WTC11 (cell line): ENCODE measurements at regions not wholly inside any gene's neighbourhood (a gene's known extent, or its start where the extent isn't known, plus 50 kb on each side); places are given as distances from the start of the nearest gene placed in this dataset.
"Not testable (repeated sequence)": the region's sequence is repeated elsewhere in the genome, so short reads cannot be mapped to it uniquely, and the experiment has no call there.

ENCODE experiments used
- ATAC-seq: fragments of 200-7000 bp; cut with Tn5 transposase; 2 replicates; pipeline ENCODE4 v1.10.0; 2021; ENCODE audit warnings: mild to moderate bottlenecking, moderate library complexity
- CTCF ChIA-PET: fragments of 300-600 bp; sonication (Branson Sonifier 250); formaldehyde crosslinking; loops from one replicate; lab custom pipeline; 2021; ENCODE audit warnings: antibody characterized with exemption; lab: Charles Lee
- POLR2A ChIA-PET: fragments of 350-600 bp; sonication (Branson Sonifier 250); formaldehyde crosslinking; loops from one replicate; lab custom pipeline; 2021; ENCODE audit warnings: antibody characterized with exemption; lab: Charles Lee
- DNase-seq: peaks from one replicate; pipeline ENCODE4 v3.0.0; 2021; ENCODE audit warnings: low spot score
- H3K27ac Mint-ChIP-seq: 2 replicates; pipeline ENCODE4 v1.8.0; 2021; ENCODE audit warnings: mixed read lengths
- H3K27me3 Mint-ChIP-seq: 2 replicates; pipeline ENCODE4 v1.8.0; 2021; ENCODE audit warnings: low read depth, mild to moderate bottlenecking, moderate library complexity, mixed read lengths
- H3K36me3 Mint-ChIP-seq: 2 replicates; pipeline ENCODE4 v1.8.0; 2021; ENCODE audit warnings: mixed read lengths
- H3K4me1 Mint-ChIP-seq: 2 replicates; pipeline ENCODE4 v1.8.0; 2022; ENCODE audit warnings: mixed read lengths
- H3K4me3 Mint-ChIP-seq: 2 replicates; pipeline ENCODE4 v1.8.0; 2021; ENCODE audit warnings: mild to moderate bottlenecking, moderate library complexity, mixed read lengths
- H3K9me3 Mint-ChIP-seq: 2 replicates; pipeline ENCODE4 v1.8.0; 2021; ENCODE audit warnings: mixed read lengths
- ATF1 ChIP-seq: sonication (generic); formaldehyde crosslinking; IDR thresholded peaks from 2 replicates; pipeline ENCODE4 v1.8.1; 2023; ENCODE audit warnings: mild to moderate bottlenecking, moderate library complexity, missing genetic modification reagents
- CREM ChIP-seq: sonication (generic); formaldehyde crosslinking; IDR thresholded peaks from 2 replicates; pipeline ENCODE4 v1.8.1; 2022; ENCODE audit warnings: mild to moderate bottlenecking, missing genetic modification reagents, moderate library complexity
- JUN ChIP-seq: sonication (generic); formaldehyde crosslinking; IDR thresholded peaks from 2 replicates; pipeline ENCODE4 v1.8.0; 2023; ENCODE audit warnings: mild to moderate bottlenecking, missing genetic modification reagents
- KAT7 ChIP-seq: sonication (generic); formaldehyde crosslinking; IDR thresholded peaks from 2 replicates; pipeline ENCODE4 v1.8.1; 2023; ENCODE audit warnings: missing genetic modification reagents, mild to moderate bottlenecking, borderline replicate concordance
- MYBL2 ChIP-seq: sonication (generic); formaldehyde crosslinking; IDR thresholded peaks from 2 replicates; pipeline ENCODE4 v1.8.1; 2023; ENCODE audit warnings: mild to moderate bottlenecking, moderate library complexity, missing genetic modification reagents
- NFE2L1 ChIP-seq: sonication (generic); formaldehyde crosslinking; IDR thresholded peaks from 2 replicates; pipeline ENCODE4 v1.8.1; 2023; ENCODE audit warnings: missing genetic modification reagents
- NR1H2 ChIP-seq: sonication (generic); formaldehyde crosslinking; IDR thresholded peaks from 2 replicates; pipeline ENCODE4 v1.9.0; 2021; ENCODE audit warnings: mild to moderate bottlenecking, moderate library complexity, missing genetic modification reagents
- PRRX2 ChIP-seq: fragments of 250-450 bp; sonication (Bioruptor Pico); IDR thresholded peaks from 2 replicates; pipeline ENCODE4 v1.8.0; 2021; ENCODE audit warnings: mild to moderate bottlenecking
- RORB ChIP-seq: fragments of 250-450 bp; sonication (Bioruptor Pico); IDR thresholded peaks from 2 replicates; pipeline ENCODE4 v1.9.0; 2021; ENCODE audit warnings: mild to moderate bottlenecking
- SMAD3 ChIP-seq: sonication (generic); formaldehyde crosslinking; IDR thresholded peaks from 2 replicates; pipeline ENCODE4 v1.8.0; 2022; ENCODE audit warnings: missing genetic modification reagents, mild to moderate bottlenecking, borderline replicate concordance
- TCF7 ChIP-seq: sonication (generic); formaldehyde crosslinking; IDR thresholded peaks from 2 replicates; pipeline ENCODE4 v1.8.0; 2022; ENCODE audit warnings: mild to moderate bottlenecking, low read depth, missing genetic modification reagents, moderate library complexity
- TEAD4 ChIP-seq: sonication (generic); formaldehyde crosslinking; IDR thresholded peaks from 2 replicates; pipeline ENCODE4 v1.8.0; 2022; ENCODE audit warnings: mild to moderate bottlenecking, missing genetic modification reagents
- ZNF121 ChIP-seq: sonication (generic); formaldehyde crosslinking; IDR thresholded peaks from 2 replicates; pipeline ENCODE4 v1.8.0; 2023; ENCODE audit warnings: missing genetic modification reagents
- ZNF416 ChIP-seq: fragments of 250-450 bp; sonication (Bioruptor Pico); IDR thresholded peaks from 2 replicates; pipeline ENCODE4 v1.9.0; 2021; ENCODE audit warnings: mild to moderate bottlenecking, inconsistent platforms
- ZNF423 ChIP-seq: fragments of 250-450 bp; sonication (Bioruptor Pico); IDR thresholded peaks from 2 replicates; pipeline ENCODE4 v2.1.2; 2022; ENCODE audit warnings: mild to moderate bottlenecking, moderate library complexity
- TF ChIP-seq, protein P1 (sequence below): fragments of 250-450 bp; sonication (Bioruptor Pico); IDR thresholded peaks from 2 replicates; pipeline ENCODE4 v2.1.2; 2022; ENCODE audit warnings: mild to moderate bottlenecking, moderate library complexity
- TF ChIP-seq, protein P2 (sequence below): sonication (generic); formaldehyde crosslinking; IDR thresholded peaks from 2 replicates; pipeline ENCODE4 v1.8.0; 2022; ENCODE audit warnings: mild to moderate bottlenecking, missing genetic modification reagents
- TF ChIP-seq, protein P3 (sequence below): sonication (generic); formaldehyde crosslinking; IDR thresholded peaks from 2 replicates; pipeline ENCODE4 v1.8.1; 2023; ENCODE audit warnings: mild to moderate bottlenecking, moderate library complexity, missing genetic modification reagents
- TF ChIP-seq, protein P4 (sequence below): fragments of 250-450 bp; sonication (Bioruptor Pico); IDR thresholded peaks from 2 replicates; pipeline ENCODE4 v1.8.0; 2021; ENCODE audit warnings: mild to moderate bottlenecking
- TF ChIP-seq, protein P5 (sequence below): sonication (generic); formaldehyde crosslinking; IDR thresholded peaks from 2 replicates; pipeline ENCODE4 v1.8.1; 2023; ENCODE audit warnings: mild to moderate bottlenecking, missing genetic modification reagents
- TF ChIP-seq, protein P6 (sequence below): sonication (generic); formaldehyde crosslinking; IDR thresholded peaks from 2 replicates; pipeline ENCODE4 v1.8.0; 2022; ENCODE audit warnings: mild to moderate bottlenecking, missing genetic modification reagents
- TF ChIP-seq, protein P7 (sequence below): fragments of 200-600 bp; IDR thresholded peaks from 2 replicates; pipeline ENCODE4 v1.8.0; 2022; ENCODE audit warnings: antibody characterized with exemption

DNA sequence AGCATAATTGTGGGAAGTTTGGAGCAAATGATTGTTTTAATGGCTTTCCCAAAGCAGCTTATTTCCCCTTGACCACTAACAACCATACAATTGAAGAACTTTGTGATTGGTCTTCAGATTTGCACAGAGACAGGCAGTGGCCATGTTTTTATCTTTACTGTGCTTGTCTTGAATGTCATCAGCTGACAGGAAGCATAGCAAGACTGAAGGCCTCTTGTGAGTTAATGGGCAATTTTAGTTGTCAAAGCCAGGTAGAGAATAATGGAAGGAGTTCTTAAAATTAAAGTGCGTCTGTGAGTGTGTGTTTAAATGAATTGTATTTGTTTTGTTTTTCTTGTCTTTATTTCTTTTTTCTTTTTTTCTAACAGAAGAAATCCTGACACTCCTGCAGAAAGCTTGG is 809.9 kb downstream of the TSN start:
- no peaks in the 10 kb centered on the region for H3K27me3 Mint-ChIP-seq
- ATAC-seq (no peak), DNase-seq (no peak)
- ChIA-PET CTCF (no interaction called here), POLR2A (no interaction called here)
- H3K4me1 Mint-ChIP-seq: no peaks in the 10 kb centered on the region
- H3K36me3 Mint-ChIP-seq: no peaks in the 10 kb centered on the region
- H3K9me3 Mint-ChIP-seq: peaks cover 8% of the 10 kb centered on the region
- H3K4me3 Mint-ChIP-seq: no peak overlapping the region
- H3K27ac Mint-ChIP-seq: no peak overlapping the region
- TF ChIP-seq NFE2L1 (CRISPR knock-in tag) (no peak), KAT7 (CRISPR knock-in tag) (no peak), ZNF121 (no peak), ZNF423 (CRISPR knock-in tag) (no peak)
- TF ChIP-seq, all 79 proteins: peak for 0

DNA sequence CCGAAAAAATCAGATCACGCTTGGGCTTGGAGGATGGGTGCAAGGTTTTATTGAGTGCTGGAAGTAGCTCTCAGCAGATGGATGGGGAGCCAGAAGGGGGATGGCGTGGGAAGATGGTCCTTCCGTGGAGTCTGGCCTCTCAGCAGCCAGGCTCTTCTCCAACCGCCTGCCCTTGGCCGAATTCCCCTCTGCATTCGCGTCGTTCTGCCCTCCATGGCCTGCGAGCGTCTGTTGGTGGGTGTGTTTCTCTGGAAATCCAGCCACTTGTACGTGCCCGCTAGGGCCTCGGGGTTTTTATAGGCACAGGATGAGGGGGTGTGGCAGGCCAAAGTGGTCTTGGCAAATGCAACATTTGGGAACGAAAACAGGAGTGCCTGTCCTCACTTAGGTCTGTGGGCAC is 815.2 kb downstream of the TSN start:
- CTCF ChIA-PET: no interaction called here
- POLR2A ChIA-PET: no interaction called here
- Mint-ChIP-seq H3K27me3 (no peaks in the 10 kb centered on the region), H3K36me3 (no peaks in the 10 kb centered on the region; the same call in 1 of the 2 replicates), H3K4me3 (no peak overlapping the region), H3K4me1 (peaks cover 5% of the 10 kb centered on the region; the same call in 1 of the 2 replicates), H3K9me3 (peaks cover 18% of the 10 kb centered on the region), H3K27ac (no peak overlapping the region)
- ATAC-seq (no peak), DNase-seq (no peak)
- TF ChIP-seq, protein P1, sequence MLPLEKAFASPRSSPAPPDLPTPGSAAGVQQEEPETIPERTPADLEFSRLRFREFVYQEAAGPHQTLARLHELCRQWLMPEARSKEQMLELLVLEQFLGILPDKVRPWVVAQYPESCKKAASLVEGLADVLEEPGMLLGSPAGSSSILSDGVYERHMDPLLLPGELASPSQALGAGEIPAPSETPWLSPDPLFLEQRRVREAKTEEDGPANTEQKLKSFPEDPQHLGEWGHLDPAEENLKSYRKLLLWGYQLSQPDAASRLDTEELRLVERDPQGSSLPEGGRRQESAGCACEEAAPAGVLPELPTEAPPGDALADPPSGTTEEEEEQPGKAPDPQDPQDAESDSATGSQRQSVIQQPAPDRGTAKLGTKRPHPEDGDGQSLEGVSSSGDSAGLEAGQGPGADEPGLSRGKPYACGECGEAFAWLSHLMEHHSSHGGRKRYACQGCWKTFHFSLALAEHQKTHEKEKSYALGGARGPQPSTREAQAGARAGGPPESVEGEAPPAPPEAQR: no peak
- TF ChIP-seq SMAD3 (no peak), ZNF121 (no peak), PRRX2 (CRISPR knock-in tag) (no peak), ATF1 (CRISPR knock-in tag) (no peak), CREM (CRISPR knock-in tag) (no peak), TEAD4 (CRISPR knock-in tag) (no peak)
- TF ChIP-seq, protein P2, sequence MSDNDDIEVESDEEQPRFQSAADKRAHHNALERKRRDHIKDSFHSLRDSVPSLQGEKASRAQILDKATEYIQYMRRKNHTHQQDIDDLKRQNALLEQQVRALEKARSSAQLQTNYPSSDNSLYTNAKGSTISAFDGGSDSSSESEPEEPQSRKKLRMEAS: no peak

DNA sequence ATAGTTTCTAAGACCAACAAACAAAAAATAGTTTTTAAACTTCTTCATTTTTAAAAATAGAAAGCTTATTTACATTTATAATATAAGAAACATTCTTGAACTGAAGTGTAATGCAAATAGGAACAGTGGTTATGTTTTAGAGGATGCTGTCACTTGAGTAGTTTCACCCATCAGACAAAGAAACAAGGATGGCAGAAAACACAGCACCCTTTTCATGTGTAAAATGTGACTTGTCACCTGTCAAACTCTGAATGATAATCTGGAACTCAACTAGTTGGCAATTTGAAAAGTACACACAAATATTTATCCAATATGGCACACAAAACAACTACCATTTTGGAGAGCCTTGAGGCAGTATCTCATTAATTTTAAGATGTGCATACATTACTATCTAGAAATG is 816.0 kb downstream of the TSN start:
- H3K27me3 Mint-ChIP-seq, CTCF ChIA-PET, H3K27ac Mint-ChIP-seq, H3K4me1 Mint-ChIP-seq, ATAC-seq, POLR2A ChIA-PET, H3K4me3 Mint-ChIP-seq, H3K36me3 Mint-ChIP-seq, DNase-seq: not testable (repeated sequence)
- H3K9me3 Mint-ChIP-seq: peaks cover 18% of the 10 kb centered on the region

DNA sequence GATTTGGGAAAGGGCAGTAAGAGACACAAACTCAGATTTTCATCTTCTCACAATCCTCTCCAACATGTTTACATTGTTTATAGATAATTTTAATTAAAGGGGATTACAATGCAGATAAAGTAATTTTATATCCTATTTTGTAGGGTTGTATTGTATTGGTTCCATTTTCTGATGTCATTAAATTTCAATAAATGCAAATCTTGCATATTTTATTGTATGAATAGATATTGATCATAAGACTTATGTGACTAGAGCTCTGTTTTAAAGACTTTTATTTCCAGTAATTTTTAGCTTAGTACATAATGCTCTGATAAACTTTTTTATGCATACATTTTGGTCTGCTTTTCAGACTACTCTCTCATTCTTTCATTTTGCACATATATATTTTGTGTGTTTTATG is 819.6 kb downstream of the TSN start:
- Mint-ChIP-seq H3K36me3 (no peaks in the 10 kb centered on the region; the same call in 1 of the 2 replicates), H3K4me3 (no peak overlapping the region), H3K4me1 (peaks cover 5% of the 10 kb centered on the region; the same call in 1 of the 2 replicates), H3K9me3 (peaks cover 10% of the 10 kb centered on the region), H3K27me3 (no peaks in the 10 kb centered on the region), H3K27ac (no peak overlapping the region)
- POLR2A ChIA-PET: no interaction called here
- DNase-seq (no peak), ATAC-seq (no peak)
- TF ChIP-seq MYBL2 (CRISPR knock-in tag): no peak
- TF ChIP-seq, protein P2: no peak
- TF ChIP-seq KAT7 (CRISPR knock-in tag): no peak
- no peak for TF ChIP-seq JUN
- TF ChIP-seq, protein P3, sequence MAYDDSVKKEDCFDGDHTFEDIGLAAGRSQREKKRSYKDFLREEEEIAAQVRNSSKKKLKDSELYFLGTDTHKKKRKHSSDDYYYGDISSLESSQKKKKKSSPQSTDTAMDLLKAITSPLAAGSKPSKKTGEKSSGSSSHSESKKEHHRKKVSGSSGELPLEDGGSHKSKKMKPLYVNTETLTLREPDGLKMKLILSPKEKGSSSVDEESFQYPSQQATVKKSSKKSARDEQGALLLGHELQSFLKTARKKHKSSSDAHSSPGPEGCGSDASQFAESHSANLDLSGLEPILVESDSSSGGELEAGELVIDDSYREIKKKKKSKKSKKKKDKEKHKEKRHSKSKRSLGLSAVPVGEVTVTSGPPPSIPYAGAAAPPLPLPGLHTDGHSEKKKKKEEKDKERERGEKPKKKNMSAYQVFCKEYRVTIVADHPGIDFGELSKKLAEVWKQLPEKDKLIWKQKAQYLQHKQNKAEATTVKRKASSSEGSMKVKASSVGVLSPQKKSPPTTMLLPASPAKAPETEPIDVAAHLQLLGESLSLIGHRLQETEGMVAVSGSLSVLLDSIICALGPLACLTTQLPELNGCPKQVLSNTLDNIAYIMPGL (CRISPR knock-in tag): no peak
- no peak for TF ChIP-seq RORB (CRISPR knock-in tag)
- TF ChIP-seq TCF7 (CRISPR knock-in tag): no peak
- TF ChIP-seq ZNF416: no peak
- TF ChIP-seq, protein P4, sequence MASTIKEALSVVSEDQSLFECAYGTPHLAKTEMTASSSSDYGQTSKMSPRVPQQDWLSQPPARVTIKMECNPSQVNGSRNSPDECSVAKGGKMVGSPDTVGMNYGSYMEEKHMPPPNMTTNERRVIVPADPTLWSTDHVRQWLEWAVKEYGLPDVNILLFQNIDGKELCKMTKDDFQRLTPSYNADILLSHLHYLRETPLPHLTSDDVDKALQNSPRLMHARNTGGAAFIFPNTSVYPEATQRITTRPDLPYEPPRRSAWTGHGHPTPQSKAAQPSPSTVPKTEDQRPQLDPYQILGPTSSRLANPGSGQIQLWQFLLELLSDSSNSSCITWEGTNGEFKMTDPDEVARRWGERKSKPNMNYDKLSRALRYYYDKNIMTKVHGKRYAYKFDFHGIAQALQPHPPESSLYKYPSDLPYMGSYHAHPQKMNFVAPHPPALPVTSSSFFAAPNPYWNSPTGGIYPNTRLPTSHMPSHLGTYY (CRISPR knock-in tag): no peak
- no peak for TF ChIP-seq NR1H2
- no peak for TF ChIP-seq ATF1 (CRISPR knock-in tag)
- TF ChIP-seq, protein P5, sequence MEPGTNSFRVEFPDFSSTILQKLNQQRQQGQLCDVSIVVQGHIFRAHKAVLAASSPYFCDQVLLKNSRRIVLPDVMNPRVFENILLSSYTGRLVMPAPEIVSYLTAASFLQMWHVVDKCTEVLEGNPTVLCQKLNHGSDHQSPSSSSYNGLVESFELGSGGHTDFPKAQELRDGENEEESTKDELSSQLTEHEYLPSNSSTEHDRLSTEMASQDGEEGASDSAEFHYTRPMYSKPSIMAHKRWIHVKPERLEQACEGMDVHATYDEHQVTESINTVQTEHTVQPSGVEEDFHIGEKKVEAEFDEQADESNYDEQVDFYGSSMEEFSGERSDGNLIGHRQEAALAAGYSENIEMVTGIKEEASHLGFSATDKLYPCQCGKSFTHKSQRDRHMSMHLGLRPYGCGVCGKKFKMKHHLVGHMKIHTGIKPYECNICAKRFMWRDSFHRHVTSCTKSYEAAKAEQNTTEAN (CRISPR knock-in tag): no peak
- TF ChIP-seq, protein P6, sequence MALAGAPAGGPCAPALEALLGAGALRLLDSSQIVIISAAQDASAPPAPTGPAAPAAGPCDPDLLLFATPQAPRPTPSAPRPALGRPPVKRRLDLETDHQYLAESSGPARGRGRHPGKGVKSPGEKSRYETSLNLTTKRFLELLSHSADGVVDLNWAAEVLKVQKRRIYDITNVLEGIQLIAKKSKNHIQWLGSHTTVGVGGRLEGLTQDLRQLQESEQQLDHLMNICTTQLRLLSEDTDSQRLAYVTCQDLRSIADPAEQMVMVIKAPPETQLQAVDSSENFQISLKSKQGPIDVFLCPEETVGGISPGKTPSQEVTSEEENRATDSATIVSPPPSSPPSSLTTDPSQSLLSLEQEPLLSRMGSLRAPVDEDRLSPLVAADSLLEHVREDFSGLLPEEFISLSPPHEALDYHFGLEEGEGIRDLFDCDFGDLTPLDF (CRISPR knock-in tag): no peak
- TF ChIP-seq, protein P7, sequence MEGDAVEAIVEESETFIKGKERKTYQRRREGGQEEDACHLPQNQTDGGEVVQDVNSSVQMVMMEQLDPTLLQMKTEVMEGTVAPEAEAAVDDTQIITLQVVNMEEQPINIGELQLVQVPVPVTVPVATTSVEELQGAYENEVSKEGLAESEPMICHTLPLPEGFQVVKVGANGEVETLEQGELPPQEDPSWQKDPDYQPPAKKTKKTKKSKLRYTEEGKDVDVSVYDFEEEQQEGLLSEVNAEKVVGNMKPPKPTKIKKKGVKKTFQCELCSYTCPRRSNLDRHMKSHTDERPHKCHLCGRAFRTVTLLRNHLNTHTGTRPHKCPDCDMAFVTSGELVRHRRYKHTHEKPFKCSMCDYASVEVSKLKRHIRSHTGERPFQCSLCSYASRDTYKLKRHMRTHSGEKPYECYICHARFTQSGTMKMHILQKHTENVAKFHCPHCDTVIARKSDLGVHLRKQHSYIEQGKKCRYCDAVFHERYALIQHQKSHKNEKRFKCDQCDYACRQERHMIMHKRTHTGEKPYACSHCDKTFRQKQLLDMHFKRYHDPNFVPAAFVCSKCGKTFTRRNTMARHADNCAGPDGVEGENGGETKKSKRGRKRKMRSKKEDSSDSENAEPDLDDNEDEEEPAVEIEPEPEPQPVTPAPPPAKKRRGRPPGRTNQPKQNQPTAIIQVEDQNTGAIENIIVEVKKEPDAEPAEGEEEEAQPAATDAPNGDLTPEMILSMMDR: no peak
- CTCF ChIA-PET: interaction anchor here (1.5 kb wide), 1 partner anchor 43 kb away, joined by 4 read pairs; no protein-coding TSS in a partner anchor
